GM18873 (cell line): ENCODE measurements at regions not wholly inside any gene's neighbourhood (a gene's known extent, or its start where the extent isn't known, plus 50 kb on each side); places are given as distances from the start of the nearest gene placed in this dataset.

ENCODE experiments used
- ATAC-seq: cut with Tn5 transposase; IDR thresholded peaks from one replicate; pipeline ENCODE4 v1.9.1; 2021; ENCODE audit warnings: mild to moderate bottlenecking, moderate library complexity, moderate number of reproducible peaks; ENCODE audit not compliant: unreplicated experiment, low FRiP score

GRCh38 chr18:44178476-44178875 is 502.2 kb upstream of the SETBP1 start:
- ATAC-seq, result no peak

- ATAC-seq, result no peak
Measured at GRCh38 chr18:44179693-44180092, 501.0 kb upstream of the SETBP1 start.

- ATAC-seq, result no peak
Measured at GRCh38 chr18:44180683-44181082, 500.0 kb upstream of the SETBP1 start.

GRCh38 chr18:44181951-44182747 is 498.5 kb upstream of the SETBP1 start:
- no peak for ATAC-seq

- ATAC-seq, result no peak
Measured at GRCh38 chr18:44186001-44186400, 494.7 kb upstream of the SETBP1 start.

- ATAC-seq, result no peak
Measured at GRCh38 chr18:44187090-44187489, 493.6 kb upstream of the SETBP1 start.

GRCh38 chr18:44195394-44196140 is 485.1 kb upstream of the SETBP1 start:
- no peak for ATAC-seq

GRCh38 chr18:44197832-44198611 is 482.7 kb upstream of the SETBP1 start:
- ATAC-seq, result no peak

- no peak for ATAC-seq
Measured at GRCh38 chr18:44198612-44199284, 481.9 kb upstream of the SETBP1 start.

GRCh38 chr18:44213293-44213692 is 467.4 kb upstream of the SETBP1 start:
- no peak for ATAC-seq

- no peak for ATAC-seq
Measured at GRCh38 chr18:44214396-44214795, 466.3 kb upstream of the SETBP1 start.

GRCh38 chr18:44216169-44216568 is 464.5 kb upstream of the SETBP1 start:
- no peak for ATAC-seq

- ATAC-seq, result no peak
Measured at GRCh38 chr18:44227501-44227900, 453.2 kb upstream of the SETBP1 start.

- no peak for ATAC-seq
Measured at GRCh38 chr18:44229693-44230108, 451.0 kb upstream of the SETBP1 start.

- no peak for ATAC-seq
Measured at GRCh38 chr18:44231936-44232335, 448.8 kb upstream of the SETBP1 start.

GRCh38 chr18:44232500-44232899 is 448.2 kb upstream of the SETBP1 start:
- ATAC-seq, result no peak

- no peak for ATAC-seq
Measured at GRCh38 chr18:44238454-44238853, 442.2 kb upstream of the SETBP1 start.

- no peak for ATAC-seq
Measured at GRCh38 chr18:44238911-44239310, 441.8 kb upstream of the SETBP1 start.

GRCh38 chr18:44241020-44241419 is 439.7 kb upstream of the SETBP1 start:
- ATAC-seq, result no peak

GRCh38 chr18:44245019-44245418 is 435.7 kb upstream of the SETBP1 start:
- ATAC-seq, result no peak

- ATAC-seq, result no peak
Measured at GRCh38 chr18:44246001-44246400, 434.7 kb upstream of the SETBP1 start.
